ENCODE measurements at regions not wholly inside any gene's neighbourhood (a gene's known extent, or its start where the extent isn't known, plus 50 kb on each side); places are given as distances from the start of the nearest gene placed in this dataset.

GRCh38 chr22:22099833-22100812 lies 117.5 kb upstream of the TOP3B start:
- Histone ChIP-seq H4K20me1 (ENCODE audit: insufficient read depth) (no peaks in the 10 kb centered on the region), H3K4me1 (ENCODE audit: low read depth, poor library complexity, severe bottlenecking) (no peaks in the 10 kb centered on the region), H3K27me3 (ENCODE audit: insufficient read depth, low read depth) (no peaks in the 10 kb centered on the region), H3K79me2 (ENCODE audit: insufficient read depth, low read depth) (no peaks in the 10 kb centered on the region), H3K4me3 (IDR thresholded peaks at IDR 0.05; ENCODE audit: insufficient read depth, low read depth, low read length) (no peak overlapping the region), H3K27ac (no peak overlapping the region), H3K4me2 (no peak overlapping the region), H2AFZ (ENCODE audit: low read depth) (0 out of 2 replicates have a peak overlapping the region, but pooled peaks have one; percentile 19), H3K9ac (no peak overlapping the region), H3K36me3 (ENCODE audit: insufficient read depth) (no peaks in the 10 kb centered on the region)
- TF ChIP-seq, protein P1, sequence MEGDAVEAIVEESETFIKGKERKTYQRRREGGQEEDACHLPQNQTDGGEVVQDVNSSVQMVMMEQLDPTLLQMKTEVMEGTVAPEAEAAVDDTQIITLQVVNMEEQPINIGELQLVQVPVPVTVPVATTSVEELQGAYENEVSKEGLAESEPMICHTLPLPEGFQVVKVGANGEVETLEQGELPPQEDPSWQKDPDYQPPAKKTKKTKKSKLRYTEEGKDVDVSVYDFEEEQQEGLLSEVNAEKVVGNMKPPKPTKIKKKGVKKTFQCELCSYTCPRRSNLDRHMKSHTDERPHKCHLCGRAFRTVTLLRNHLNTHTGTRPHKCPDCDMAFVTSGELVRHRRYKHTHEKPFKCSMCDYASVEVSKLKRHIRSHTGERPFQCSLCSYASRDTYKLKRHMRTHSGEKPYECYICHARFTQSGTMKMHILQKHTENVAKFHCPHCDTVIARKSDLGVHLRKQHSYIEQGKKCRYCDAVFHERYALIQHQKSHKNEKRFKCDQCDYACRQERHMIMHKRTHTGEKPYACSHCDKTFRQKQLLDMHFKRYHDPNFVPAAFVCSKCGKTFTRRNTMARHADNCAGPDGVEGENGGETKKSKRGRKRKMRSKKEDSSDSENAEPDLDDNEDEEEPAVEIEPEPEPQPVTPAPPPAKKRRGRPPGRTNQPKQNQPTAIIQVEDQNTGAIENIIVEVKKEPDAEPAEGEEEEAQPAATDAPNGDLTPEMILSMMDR (conservative IDR thresholded peaks at IDR 0.05; ENCODE audit: low read depth, low read length): no peak

GRCh38 chr22:22099194-22099486 lies 116.6 kb upstream of the TOP3B start:
- Histone ChIP-seq H3K79me2 (ENCODE audit: insufficient read depth, low read depth) (no peaks in the 10 kb centered on the region), H3K4me2 (no peak overlapping the region), H3K9ac (no peak overlapping the region), H3K4me1 (ENCODE audit: low read depth, poor library complexity, severe bottlenecking) (no peaks in the 10 kb centered on the region), H4K20me1 (ENCODE audit: insufficient read depth) (no peaks in the 10 kb centered on the region), H3K27ac (no peak overlapping the region), H2AFZ (ENCODE audit: low read depth) (no peak overlapping the region), H3K27me3 (ENCODE audit: insufficient read depth, low read depth) (no peaks in the 10 kb centered on the region), H3K4me3 (IDR thresholded peaks at IDR 0.05; ENCODE audit: insufficient read depth, low read depth, low read length) (no peak overlapping the region), H3K36me3 (ENCODE audit: insufficient read depth) (no peaks in the 10 kb centered on the region)
- TF ChIP-seq, protein P1 (conservative IDR thresholded peaks at IDR 0.05; ENCODE audit: low read depth, low read length): no peak

DNA sequence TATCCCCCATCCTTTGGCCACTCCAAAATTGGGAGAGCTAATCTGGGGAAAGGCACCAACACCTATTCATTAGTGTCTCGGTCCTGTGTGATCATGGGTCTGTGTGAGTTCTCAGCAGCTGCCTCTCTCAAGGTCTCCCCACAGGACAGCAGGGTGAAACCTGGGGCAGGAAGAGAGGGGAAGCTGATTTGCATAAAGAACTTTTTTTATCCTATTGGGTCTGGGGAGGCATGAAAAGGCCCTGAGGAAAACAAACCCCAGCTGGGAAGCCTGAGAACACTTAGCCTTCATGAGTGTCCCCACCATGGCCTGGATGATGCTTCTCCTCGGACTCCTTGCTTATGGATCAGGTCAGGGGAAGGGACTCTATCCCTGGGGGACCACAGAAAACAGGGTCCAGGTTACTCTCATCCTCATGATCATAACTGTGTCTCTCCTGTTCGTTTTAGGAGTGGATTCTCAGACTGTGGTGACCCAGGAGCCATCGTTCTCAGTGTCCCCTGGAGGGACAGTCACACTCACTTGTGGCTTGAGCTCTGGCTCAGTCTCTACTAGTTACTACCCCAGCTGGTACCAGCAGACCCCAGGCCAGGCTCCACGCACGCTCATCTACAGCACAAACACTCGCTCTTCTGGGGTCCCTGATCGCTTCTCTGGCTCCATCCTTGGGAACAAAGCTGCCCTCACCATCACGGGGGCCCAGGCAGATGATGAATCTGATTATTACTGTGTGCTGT lies 116.0 kb upstream of the TOP3B start:
- H3K36me3 ChIP-seq (ENCODE audit: insufficient read depth): no peaks in the 10 kb centered on the region
- no peaks in the 10 kb centered on the region for H3K27me3 ChIP-seq (ENCODE audit: insufficient read depth, low read depth)
- H3K9ac ChIP-seq: no peak overlapping the region
- H3K4me1 ChIP-seq (ENCODE audit: low read depth, poor library complexity, severe bottlenecking): no peaks in the 10 kb centered on the region
- no peak overlapping the region for H3K4me3 ChIP-seq (IDR thresholded peaks at IDR 0.05; ENCODE audit: insufficient read depth, low read depth, low read length)
- H3K79me2 ChIP-seq (ENCODE audit: insufficient read depth, low read depth): no peaks in the 10 kb centered on the region
- no peaks in the 10 kb centered on the region for H4K20me1 ChIP-seq (ENCODE audit: insufficient read depth)
- TF ChIP-seq, protein P1 (conservative IDR thresholded peaks at IDR 0.05; ENCODE audit: low read depth, low read length): no peak
- no peak overlapping the region for H3K27ac ChIP-seq
- H2AFZ ChIP-seq (ENCODE audit: low read depth): no peak overlapping the region
- no peak overlapping the region for H3K4me2 ChIP-seq

- no peak overlapping the region for H3K4me3 ChIP-seq (IDR thresholded peaks at IDR 0.05; ENCODE audit: insufficient read depth, low read depth, low read length)
- no peaks in the 10 kb centered on the region for H4K20me1 ChIP-seq (ENCODE audit: insufficient read depth)
These were observed 115.2 kb upstream of the TOP3B start for GRCh38 chr22:22097727-22098228.

More at GRCh38 chr22:22097727-22098228, 115.2 kb upstream of the TOP3B start:
- no peaks in the 10 kb centered on the region for H3K4me1 ChIP-seq (ENCODE audit: low read depth, poor library complexity, severe bottlenecking)
- TF ChIP-seq, protein P1 (conservative IDR thresholded peaks at IDR 0.05; ENCODE audit: low read depth, low read length): no peak
- H3K36me3 ChIP-seq (ENCODE audit: insufficient read depth): no peaks in the 10 kb centered on the region
- H2AFZ ChIP-seq (ENCODE audit: low read depth): no peak overlapping the region
- no peak overlapping the region for H3K4me2 ChIP-seq
- H3K9ac ChIP-seq: no peak overlapping the region
- no peaks in the 10 kb centered on the region for H3K27me3 ChIP-seq (ENCODE audit: insufficient read depth, low read depth)
- H3K79me2 ChIP-seq (ENCODE audit: insufficient read depth, low read depth): no peaks in the 10 kb centered on the region
- H3K27ac ChIP-seq: no peak overlapping the region
